Fibroblast of skin of left quadriceps (primary cell): ENCODE measurements at regions not wholly inside any gene's neighbourhood (a gene's known extent, or its start where the extent isn't known, plus 50 kb on each side); places are given as distances from the start of the nearest gene placed in this dataset.

Experiments used
- DNase-seq, 2 experiments: peaks; one replicate each; pipeline ENCODE4 v3.0.0-alpha.2; 2013; ENCODE audit warnings: low read depth in 2 of 2

- DNase-seq = no peak
These were observed 263.2 kb downstream of the STK31 start for GRCh38 chr7:23973264-23973663.

DNA sequence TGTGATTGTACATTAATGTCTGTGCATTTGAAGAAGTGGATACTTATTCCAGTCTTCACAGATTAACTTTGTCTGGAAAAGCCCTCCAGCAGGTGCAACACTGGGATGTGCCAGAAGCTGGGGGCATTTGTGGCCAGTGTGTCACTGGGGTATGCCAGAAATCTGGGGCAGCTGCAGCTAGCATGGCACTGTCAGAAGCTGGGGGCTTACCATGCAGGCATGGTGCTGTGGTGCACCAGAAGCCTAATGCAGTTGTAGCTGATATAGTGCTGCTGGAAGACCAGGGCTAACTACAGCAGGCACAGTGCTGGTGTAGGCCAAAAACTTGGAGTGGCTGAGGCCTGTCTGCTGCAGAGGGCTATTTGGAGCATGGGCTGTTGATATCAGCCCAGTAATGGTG, 270.1 kb downstream of the STK31 start:
- DNase-seq = no peak

DNA sequence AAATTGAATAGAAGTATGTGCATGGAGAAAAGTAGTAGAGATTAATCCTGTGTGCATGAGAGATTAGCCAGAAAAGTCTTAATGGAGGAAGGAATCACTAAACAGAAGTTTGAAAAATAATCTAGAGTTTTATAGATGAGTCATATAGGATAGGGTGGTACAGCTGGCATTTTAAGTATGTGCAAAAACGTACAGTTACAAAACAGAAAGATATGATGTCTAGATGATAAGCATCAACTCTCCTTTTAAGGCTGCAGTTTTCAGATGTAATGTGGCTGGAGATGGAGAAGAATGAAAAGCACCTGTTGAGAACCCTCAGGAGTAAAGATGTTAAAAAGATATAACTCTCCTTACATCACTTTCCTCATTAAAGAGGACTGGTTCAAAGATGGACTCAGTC, 271.3 kb downstream of the STK31 start:
- no peak for DNase-seq

- no peak for DNase-seq
These were observed 271.7 kb downstream of the STK31 start for GRCh38 chr7:23981758-23982157.

DNA sequence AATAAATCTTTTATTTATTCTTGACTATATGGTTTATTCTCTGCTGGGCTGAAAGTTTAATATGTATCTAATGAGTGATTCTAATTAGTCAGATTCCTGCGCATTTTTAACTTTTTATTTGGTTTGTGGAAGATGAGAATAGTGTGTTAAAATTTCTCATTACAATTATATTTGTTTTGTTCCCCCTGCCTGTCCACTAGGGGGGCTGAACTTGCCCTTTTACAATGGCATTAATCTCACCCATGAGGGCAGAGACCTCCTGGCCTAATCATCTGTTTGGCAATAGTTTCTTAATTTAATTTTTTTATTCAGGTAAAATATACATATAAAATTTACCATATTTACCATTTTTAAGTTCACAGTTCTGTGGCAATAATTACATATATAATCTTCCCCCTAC, 278.5 kb upstream of the NPY start:
- DNase-seq = no peak

GRCh38 chr7:24010495-24010894, 273.5 kb upstream of the NPY start:
- DNase-seq = no peak

DNA sequence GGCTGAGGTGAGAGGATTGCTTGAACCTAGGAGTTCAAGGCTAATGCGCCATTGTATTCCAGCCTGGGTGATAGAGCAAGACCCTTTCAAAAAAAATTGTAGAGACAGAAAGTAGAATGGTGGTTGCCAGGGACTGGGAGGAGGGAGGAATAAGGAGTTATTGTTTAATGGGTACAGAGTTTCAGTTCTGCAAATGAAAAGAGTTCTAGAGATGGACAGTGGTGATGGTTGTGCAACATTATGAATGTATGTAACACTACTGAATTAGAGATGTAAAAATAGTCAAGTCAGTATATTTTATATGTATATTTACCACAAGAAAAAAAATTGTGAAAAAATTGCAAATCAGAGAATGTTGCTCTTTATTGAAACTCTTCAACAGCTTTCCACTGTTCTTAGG, 266.5 kb upstream of the NPY start:
- no peak for DNase-seq

GRCh38 chr7:24018331-24018730, 265.7 kb upstream of the NPY start:
- DNase-seq = no peak

- no peak for DNase-seq
These were observed 264.1 kb upstream of the NPY start for GRCh38 chr7:24019841-24020240.

DNA sequence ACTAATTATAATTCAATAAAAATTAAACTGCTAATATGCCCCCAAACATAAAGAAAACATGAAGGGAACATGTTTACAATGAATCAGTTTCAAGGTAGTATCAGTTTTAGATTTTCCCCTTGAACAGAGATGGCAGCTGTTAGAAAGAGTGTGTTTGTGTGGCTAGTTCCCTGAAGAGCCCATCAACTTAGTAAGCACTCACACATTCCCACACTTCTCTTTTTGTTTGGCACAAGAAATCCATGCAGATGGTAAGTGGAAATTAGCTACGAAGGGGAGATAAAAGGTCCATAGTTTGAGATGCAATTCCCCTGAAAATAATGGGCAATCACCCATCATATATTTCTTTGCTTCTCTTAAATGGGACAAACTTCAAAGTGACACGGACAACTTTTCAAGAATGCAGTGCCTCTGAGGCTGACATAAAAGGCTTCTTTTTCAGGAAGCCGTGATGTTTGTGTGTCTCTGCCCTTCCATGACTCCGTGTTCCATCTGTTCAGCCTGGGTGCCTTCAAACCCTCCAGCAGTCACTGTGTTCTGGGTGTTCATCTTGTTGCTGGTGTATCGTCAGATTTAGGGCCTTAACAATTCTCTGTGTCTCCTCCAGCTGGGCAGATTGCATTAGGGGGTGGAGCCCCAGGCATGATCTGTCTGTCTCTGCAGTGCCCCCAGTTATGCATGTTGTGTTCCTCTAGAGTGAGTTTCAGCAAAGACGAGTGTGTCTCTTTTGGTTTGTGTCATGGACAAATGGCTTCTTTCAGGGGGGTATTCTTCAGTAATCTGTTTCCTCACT, 259.5 kb upstream of the NPY start:
- DNase-seq = no peak

DNA sequence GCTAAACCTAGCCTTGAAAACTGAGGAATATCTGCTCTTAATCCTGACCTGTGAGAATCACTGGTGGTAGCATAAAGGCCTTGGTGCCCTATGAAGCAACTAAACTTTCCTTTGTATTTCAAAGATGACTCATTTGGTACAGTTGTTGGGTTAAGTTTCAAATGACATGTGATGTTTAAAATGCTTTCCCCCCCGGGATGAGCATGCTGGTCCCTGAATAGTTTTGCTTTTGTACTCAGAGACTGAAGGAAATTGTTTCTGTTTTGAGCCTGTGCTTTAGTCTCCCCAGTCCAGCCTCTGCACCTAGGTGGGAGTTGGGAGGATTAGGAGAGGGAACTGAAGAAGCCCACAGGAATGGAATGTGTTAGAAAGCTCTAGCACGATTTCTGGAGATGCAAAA, 258.9 kb upstream of the NPY start:
- peak; percentile 4 for DNase-seq

- DNase-seq = no peak
These were observed 258.2 kb upstream of the NPY start for GRCh38 chr7:24025765-24026164.

GRCh38 chr7:24026351-24026750, 257.6 kb upstream of the NPY start:
- no peak for DNase-seq

DNA sequence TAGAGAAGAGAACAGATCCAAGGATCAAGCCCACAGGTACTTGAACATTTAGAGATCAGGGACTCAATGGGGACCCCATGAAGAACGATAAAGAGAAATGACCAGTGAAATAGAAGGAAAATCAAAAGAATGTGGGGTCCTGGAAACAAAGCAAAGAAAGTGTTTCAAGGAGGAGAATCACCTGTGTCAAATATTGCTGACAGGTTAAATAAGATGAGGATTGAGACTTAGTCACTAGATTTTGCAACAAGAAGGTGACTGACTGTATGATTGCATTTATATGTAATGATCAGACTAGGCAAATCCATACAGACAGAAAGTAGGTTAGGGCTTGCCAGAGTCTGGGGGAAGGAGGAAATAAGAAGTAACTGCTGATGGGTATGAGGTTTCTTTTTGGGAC, 254.9 kb upstream of the NPY start:
- no peak for DNase-seq

GRCh38 chr7:24034251-24034650, 249.7 kb upstream of the NPY start:
- no peak for DNase-seq

DNA sequence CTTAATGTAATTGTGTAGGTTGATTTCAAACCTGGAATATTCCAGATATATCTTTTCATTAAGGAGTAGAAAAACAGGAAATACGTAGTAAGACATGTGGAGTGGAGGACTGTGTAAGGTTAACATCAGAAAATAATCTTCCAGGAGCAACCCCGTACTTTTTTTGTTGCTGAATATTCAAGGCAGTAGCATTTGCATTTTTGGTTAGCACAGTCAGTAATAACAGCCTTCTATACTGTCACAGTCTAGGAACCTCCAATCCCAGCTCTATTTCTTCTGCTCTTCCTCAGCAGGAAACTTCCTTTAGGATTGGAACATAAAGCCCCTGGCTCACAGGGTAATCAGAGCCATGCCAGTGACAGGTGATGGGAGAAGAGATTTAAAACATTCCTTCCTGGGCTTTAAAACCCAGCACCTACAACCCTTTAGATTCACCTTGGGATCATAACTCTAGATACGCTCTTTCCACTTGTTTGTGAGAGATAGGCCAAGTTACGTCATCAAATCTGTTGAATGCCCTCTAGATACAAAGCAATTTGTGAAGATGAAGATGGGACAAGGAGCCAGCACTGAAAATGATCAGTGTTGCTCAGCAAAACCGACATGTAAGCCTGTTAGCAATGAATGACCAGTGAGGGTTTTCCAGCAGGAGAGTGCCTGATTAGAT, 248.5 kb upstream of the NPY start:
- DNase-seq = no peak

- DNase-seq = no peak
These were observed 248.0 kb upstream of the NPY start for GRCh38 chr7:24036033-24036412.

GRCh38 chr7:24038993-24039392, 245.0 kb upstream of the NPY start:
- DNase-seq = no peak

DNA sequence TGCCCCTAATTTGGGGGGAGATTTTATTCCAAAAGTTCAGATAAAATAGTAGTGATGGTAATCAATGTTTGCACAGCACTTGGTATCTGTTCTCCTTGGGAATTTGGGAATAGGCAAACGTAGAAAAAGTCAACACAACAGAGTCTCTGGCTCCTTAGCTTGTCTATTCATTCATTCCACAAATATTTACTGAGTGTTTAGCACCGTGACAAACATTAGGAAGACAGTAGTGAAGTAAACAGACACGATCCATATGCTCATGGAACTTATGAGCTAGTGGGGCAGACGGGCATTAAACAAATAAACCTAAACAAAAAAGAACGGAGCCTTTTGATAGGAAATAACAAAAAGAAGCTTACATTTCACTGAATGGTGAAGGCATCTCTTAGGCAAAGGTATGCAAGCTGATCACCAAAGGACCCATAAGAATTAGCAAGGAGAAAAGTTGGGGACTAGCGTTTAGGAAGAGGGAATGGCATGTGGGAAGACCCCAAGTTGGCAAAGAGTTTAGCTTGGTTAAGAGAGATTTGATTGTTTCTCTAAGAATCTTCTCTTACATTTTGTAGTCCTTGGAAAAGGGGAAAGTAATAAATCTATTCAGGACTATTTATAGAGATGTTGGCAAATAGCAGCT, 243.9 kb upstream of the NPY start:
- DNase-seq = no peak

DNA sequence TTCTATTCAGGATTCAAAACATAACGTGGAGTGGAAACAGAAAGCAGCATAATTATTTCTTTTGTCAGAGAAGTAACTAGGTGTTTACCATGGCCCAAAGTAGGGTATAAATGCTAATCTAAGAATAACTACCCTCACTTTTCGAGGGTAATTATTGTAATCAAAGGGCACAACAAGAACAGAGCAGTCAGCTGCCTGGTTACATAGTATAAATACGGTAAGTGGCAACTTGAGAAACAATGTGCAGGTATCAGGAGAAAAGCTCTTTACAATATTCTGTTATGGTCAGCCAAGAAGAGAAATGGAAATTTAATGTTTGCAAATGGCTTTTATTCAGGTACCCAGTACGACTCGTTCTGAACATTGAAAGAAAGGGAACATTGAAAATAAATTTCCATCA, 242.0 kb upstream of the NPY start:
- no peak for DNase-seq

GRCh38 chr7:24049296-24049695, 234.7 kb upstream of the NPY start:
- DNase-seq = no peak

- no peak for DNase-seq
These were observed 232.9 kb upstream of the NPY start for GRCh38 chr7:24050991-24051560.

- no peak for DNase-seq
These were observed 232.3 kb upstream of the NPY start for GRCh38 chr7:24051651-24052050.
